GM18511 (cell line): ENCODE measurements at regions not wholly inside any gene's neighbourhood (a gene's known extent, or its start where the extent isn't known, plus 50 kb on each side); places are given as distances from the start of the nearest gene placed in this dataset.
A peak's percentile ranks its signal among the peaks of the same experiment; 100 is the strongest.

Experiments used
- ATAC-seq: cut with Tn5 transposase; IDR thresholded peaks from one replicate; pipeline ENCODE4 v1.9.1; 2021; ENCODE audit warnings: mild to moderate bottlenecking, moderate library complexity; ENCODE audit not compliant: unreplicated experiment

- ATAC-seq = no peak
These were observed 82.4 kb upstream of the IRS2 start for GRCh38 chr13:109868578-109869311.

DNA sequence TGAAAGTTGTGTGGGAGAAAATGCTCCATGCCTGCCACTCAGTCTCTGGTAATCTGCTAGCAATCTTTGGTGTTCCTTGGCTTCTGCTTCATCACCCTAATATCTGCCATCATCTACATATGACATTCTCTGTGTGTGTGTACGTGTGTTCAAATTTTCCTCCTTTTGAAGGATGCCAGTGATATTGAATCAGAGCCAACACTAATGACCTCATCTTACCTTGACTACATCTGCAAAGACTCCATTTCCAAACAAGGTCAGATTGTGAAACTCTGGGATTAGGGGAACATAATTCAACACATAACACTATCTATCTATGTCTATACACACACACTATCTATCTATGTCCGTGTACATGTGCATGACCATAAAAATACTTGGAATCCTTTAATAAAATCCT, 81.4 kb upstream of the IRS2 start:
- ATAC-seq = no peak

GRCh38 chr13:109862627-109863026, 76.2 kb upstream of the IRS2 start:
- no peak for ATAC-seq

- ATAC-seq = no peak
These were observed 73.5 kb upstream of the IRS2 start for GRCh38 chr13:109859898-109860297.

DNA sequence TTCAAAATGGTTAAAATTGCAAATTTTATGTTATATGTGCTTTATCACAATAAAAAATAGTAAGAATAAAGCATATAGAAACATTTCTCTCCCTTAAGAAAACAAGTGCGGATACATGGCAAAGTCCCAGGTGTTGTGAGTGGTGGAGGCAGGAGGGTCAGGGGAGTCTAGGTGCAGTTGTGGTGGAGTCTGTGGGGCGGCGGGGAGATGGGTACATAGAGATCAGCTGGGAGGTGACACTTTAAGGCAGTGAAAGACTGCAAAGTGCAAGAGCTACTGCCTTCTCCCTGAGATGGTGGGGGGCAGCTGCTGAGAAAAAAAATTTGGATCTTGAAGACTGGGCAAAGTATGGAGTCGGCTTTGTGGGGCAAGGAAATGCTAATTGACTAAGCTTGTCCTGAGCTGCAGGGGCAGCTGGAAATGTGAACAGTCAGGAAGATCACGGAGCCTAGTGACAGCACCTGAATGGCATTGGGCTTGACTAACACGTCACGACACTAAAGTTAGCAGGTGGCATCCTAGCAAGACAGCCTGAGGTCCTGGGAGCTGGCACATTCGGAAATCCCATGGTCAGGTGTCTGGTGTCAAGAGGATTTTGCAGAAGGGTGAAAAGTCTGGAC, 72.9 kb upstream of the IRS2 start:
- ATAC-seq = no peak

DNA sequence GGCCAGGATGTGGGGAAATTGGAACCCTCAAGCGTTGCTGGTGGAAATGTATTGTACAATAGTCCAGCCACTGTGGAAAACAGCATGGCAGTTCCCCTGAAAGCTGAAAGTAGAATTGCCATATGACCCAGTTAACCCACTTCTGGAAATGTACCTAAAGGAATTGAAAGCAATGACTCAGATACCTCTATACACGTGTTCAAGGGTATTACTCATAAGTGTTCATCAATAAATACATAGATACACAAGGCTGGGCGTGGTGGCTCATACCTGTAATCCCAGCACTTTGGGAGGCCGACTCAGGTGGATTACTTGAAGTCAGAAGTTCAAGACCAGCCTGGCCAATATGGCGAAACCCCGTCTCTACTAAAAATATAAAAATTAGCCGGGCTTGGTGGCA, 71.9 kb upstream of the IRS2 start:
- no peak for ATAC-seq

DNA sequence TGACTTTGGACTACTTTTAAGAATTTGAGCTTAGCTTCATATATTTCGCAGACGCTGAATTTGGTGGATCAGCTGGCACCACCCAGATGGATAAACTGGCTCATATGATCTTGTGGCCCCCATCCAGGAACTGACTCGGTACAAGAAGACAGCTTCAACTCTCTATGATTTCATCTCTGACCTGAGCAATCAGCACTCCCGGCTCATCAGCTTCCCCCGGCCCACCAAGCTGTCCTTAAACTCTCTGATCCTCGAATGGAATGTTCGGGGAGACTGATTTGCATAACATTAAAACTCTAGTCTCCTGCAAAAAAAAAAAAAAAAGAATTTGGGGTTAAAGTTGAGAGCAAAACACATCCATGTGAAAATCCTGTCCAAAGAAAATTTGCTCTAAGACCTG, 71.4 kb upstream of the IRS2 start:
- no peak for ATAC-seq

- ATAC-seq = no peak
These were observed 70.9 kb upstream of the IRS2 start for GRCh38 chr13:109857325-109857724.

- no peak for ATAC-seq
These were observed 70.0 kb upstream of the IRS2 start for GRCh38 chr13:109856350-109856749.

GRCh38 chr13:109853153-109853552, 66.8 kb upstream of the IRS2 start:
- ATAC-seq = no peak

DNA sequence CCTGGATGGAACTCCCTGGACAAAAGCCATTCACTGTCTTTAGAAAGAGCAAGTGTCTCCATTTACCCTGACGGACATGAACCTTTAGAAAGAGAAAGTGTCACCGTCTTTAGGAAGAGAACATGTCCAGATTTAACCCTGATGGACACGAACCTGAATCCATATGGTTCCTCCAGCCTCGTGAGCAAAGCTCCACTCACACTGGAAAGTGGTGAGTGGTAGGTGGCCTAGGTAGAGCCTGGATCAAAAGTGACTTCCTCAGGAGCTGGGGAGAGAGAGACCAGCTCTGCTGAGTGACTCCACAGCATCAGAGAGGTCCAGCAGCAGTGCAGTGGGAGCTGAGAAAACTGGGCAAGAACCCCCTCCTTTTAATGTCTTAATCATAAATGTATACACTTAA, 59.8 kb upstream of the IRS2 start:
- ATAC-seq = no peak

DNA sequence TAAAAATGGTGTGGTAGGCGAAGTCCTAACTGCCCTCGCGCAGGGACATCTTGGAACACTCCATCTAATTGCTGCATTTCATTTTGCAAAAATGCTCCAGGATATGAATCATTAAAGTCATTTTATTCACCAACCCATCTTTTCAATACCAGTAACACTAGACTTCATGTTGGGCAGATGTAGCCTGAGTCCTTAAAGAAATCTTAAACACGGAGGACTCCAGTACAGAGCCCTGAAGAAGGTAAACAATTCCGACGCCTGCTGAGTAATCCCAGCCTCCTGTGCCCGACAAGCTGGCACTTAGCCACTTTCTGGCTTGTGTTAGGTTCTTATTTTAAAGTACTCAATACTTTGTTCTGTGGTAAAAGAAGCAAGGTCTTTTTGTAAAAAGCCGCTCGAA, 58.0 kb upstream of the IRS2 start:
- no peak for ATAC-seq

- ATAC-seq = no peak
These were observed 57.3 kb upstream of the IRS2 start for GRCh38 chr13:109843695-109844094.

DNA sequence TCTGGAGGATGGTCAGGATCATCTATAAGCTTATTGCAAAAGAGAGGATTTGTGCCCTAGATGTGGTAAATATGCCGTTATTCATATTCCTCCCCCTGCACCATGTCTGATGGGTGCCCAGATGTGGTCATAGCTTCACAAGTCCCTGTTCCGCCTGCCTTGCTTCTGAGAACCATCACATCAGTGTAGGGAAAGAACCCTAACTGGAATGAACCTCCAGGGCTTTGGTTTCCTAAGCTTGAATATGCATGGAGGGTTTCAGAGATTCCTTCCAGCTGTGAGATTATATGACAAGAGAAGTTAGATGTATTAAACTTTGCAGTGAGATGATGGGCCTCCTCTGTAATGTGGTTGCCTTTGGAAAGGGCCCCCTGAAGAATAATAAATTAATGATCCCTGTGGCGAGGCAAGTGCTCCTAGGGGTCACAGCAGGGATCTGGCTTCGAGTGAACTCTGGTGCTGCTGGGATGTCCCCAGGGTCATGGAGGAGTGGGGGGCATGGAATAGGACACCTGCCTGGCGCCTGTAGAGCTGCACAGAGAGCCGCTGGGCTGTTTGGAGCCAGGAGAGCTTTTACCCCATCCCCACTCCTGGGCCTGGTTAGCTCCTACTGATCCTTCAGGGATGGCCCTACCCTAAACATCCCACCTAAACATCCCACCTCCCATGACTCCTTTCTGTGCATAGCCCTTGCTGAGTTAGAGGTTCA, 56.0 kb upstream of the IRS2 start:
- no peak for ATAC-seq

- no peak for ATAC-seq
These were observed 54.5 kb upstream of the IRS2 start for GRCh38 chr13:109840893-109841287.

DNA sequence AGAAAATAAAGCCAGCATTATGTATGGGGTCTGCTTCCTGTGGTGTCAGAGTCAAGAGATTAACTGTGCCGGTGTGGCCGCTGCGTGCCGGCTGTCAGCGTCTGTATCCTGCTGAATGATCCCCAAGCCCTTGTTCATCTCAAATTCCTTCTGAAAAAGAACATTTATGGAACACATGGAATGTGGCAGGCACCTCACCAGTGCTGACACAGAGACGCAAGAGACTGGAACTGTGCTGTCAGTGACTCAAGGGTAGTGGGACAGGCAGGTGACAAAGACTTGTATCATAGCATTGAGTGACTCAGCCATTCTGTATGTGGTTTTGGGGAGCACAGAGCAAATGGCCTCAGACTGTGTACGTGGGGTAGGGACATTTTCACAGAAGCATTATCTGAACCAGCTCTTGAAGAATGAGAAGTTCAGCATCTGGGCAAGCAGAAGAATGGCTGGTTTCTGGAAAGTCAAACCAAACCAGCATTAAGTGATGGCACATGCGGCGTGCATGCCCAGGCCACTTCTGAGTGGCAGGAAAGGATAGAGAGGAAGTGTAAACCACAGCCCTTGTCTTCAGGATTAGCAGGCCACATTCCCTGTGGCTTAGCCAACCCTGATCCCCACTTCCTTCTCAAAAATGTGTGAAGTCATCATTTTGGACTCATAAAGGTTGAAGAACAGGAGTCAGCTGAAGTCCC, 54.0 kb upstream of the IRS2 start:
- peak; percentile 43 for ATAC-seq

- peak; percentile 88 for ATAC-seq
These were observed 50.5 kb upstream of the IRS2 start for GRCh38 chr13:109836629-109837607.
